ENCODE measurements at regions not wholly inside any gene's neighbourhood (a gene's known extent, or its start where the extent isn't known, plus 50 kb on each side); places are given as distances from the start of the nearest gene placed in this dataset.

GRCh38 chr4:133524369-133524768 lies 375.3 kb downstream of the PCDH10 start:
- H3K27ac ChIP-seq (ENCODE audit: low read length): no peak overlapping the region
- H3K4me1 ChIP-seq (ENCODE audit: control insufficient read depth, low read depth, low read length): no peaks in the 10 kb centered on the region
- no peaks in the 10 kb centered on the region for H3K27me3 ChIP-seq (ENCODE audit: control insufficient read depth, insufficient read depth, low read length)
- H3K36me3 ChIP-seq (ENCODE audit: control insufficient read depth, low read depth, low read length): no peaks in the 10 kb centered on the region
- no peak overlapping the region for H3K4me3 ChIP-seq (ENCODE audit: low read length)
- H3K9ac ChIP-seq (ENCODE audit: low read length): no peak overlapping the region
- H3K9me3 ChIP-seq (ENCODE audit: control insufficient read depth, low read depth, low read length): no peaks in the 10 kb centered on the region

DNA sequence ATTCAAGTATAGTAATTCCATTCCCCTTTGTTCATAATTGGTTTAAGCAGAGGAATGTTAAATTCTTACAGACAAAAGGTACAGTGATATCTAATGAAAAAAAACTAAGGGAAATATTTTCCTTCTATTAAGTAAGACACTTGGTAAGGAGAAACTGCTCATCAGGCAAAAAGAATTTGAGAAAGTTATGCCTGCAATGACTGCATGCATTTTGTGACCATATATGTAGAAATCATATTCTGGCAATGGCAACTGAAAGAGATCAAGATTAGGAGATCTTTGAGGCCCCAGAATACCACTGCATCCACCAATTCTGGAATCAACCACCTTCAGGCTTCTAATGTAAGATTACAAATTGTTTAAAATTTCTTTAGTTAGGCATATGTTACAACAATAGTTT lies 364.8 kb downstream of the PCDH10 start:
- H3K27ac ChIP-seq (ENCODE audit: low read length): no peak overlapping the region
- no peak overlapping the region for H3K4me3 ChIP-seq (ENCODE audit: low read length)
- H3K27me3 ChIP-seq (ENCODE audit: control insufficient read depth, insufficient read depth, low read length): no peaks in the 10 kb centered on the region
- no peaks in the 10 kb centered on the region for H3K9me3 ChIP-seq (ENCODE audit: control insufficient read depth, low read depth, low read length)
- H3K4me1 ChIP-seq (ENCODE audit: control insufficient read depth, low read depth, low read length): no peaks in the 10 kb centered on the region
- no peak overlapping the region for H3K9ac ChIP-seq (ENCODE audit: low read length)
- H3K36me3 ChIP-seq (ENCODE audit: control insufficient read depth, low read depth, low read length): no peaks in the 10 kb centered on the region

DNA sequence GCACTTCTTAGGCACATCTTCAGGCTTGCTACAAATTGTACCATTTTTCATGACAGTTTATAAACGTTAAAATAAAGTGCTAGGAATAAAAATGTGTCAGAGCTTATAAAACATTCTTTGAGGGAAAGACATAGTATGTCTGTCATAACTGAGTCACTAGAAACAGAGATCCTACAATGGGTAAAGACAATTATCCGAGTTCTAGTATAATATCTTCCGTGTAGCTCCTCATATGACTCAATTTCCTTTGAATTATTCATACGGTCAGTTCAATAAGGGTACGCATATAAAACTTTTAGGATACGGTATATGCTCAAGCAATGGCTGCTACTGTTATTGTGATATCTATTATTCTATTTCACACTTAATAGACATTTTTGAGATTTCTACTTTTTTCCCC lies 349.1 kb downstream of the PCDH10 start:
- Histone ChIP-seq H3K27ac (ENCODE audit: low read length) (no peak overlapping the region), H3K4me3 (ENCODE audit: low read length) (no peak overlapping the region), H3K27me3 (ENCODE audit: control insufficient read depth, insufficient read depth, low read length) (no peaks in the 10 kb centered on the region), H3K9me3 (ENCODE audit: control insufficient read depth, low read depth, low read length) (no peaks in the 10 kb centered on the region), H3K36me3 (ENCODE audit: control insufficient read depth, low read depth, low read length) (no peaks in the 10 kb centered on the region), H3K9ac (ENCODE audit: low read length) (no peak overlapping the region), H3K4me1 (ENCODE audit: control insufficient read depth, low read depth, low read length) (no peaks in the 10 kb centered on the region)

DNA sequence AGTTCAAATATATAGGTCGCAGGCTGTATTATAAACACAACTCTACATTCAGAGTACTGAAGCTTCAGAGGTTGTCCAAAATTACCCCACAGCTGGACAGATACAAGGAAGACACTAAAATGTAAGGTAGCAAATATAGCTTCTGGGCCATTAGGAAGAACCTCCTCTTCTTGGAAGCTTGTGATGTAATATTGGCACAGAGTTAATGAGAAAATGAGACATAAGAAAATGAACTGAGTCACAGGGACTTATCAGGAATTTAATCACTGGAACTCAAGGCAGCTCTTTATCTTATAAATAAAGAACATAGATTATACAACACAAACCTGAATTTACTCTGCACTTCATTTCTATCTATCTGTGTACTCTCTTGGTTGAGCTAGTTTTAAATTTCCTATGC lies 344.7 kb downstream of the PCDH10 start:
- no peak overlapping the region for H3K27ac ChIP-seq (ENCODE audit: low read length)
- H3K9ac ChIP-seq (ENCODE audit: low read length): no peak overlapping the region
- H3K4me1 ChIP-seq (ENCODE audit: control insufficient read depth, low read depth, low read length): no peaks in the 10 kb centered on the region
- no peak overlapping the region for H3K4me3 ChIP-seq (ENCODE audit: low read length)
- no peaks in the 10 kb centered on the region for H3K36me3 ChIP-seq (ENCODE audit: control insufficient read depth, low read depth, low read length)
- H3K9me3 ChIP-seq (ENCODE audit: control insufficient read depth, low read depth, low read length): no peaks in the 10 kb centered on the region
- no peaks in the 10 kb centered on the region for H3K27me3 ChIP-seq (ENCODE audit: control insufficient read depth, insufficient read depth, low read length)

DNA sequence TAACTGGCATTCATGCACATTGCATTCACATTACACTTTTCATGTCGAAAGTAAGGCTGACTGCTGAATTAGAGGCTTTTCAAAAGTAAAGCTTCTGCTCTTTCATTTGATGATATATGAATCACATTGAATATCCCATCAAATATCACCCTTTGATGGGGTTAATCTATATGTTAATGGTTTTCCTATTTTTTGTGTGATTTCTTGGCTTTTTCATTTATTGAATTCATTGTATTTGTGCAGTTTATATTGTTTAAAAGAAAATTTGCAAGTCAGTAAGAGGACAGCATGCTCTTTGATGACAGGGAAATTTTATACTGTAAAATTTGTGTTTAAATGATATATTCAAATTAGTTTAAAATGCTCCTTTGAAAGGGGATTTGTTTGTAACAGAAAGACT lies 344.1 kb downstream of the PCDH10 start:
- Histone ChIP-seq H3K4me1 (ENCODE audit: control insufficient read depth, low read depth, low read length) (no peaks in the 10 kb centered on the region), H3K36me3 (ENCODE audit: control insufficient read depth, low read depth, low read length) (no peaks in the 10 kb centered on the region), H3K9ac (ENCODE audit: low read length) (no peak overlapping the region), H3K9me3 (ENCODE audit: control insufficient read depth, low read depth, low read length) (no peaks in the 10 kb centered on the region), H3K4me3 (ENCODE audit: low read length) (no peak overlapping the region), H3K27ac (ENCODE audit: low read length) (no peak overlapping the region), H3K27me3 (ENCODE audit: control insufficient read depth, insufficient read depth, low read length) (no peaks in the 10 kb centered on the region)

DNA sequence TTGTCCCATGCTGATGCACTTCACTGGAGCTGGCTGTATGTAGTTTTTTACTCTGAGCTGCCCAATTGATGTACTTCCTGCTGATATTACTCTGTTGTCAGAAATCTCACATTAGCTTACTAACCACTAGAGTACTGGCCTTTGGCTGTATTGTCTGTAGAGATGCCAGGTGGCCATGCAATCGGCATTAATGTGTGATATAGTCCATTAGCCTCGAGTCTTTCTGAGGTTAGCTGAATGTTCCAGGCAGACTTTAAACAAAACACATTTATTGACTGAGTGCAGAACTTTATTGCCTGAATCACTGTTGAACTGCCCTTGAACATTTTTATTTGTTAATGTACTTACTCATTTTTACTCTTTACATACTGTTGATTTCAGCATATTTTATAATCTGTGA lies 335.2 kb downstream of the PCDH10 start:
- H3K27me3 ChIP-seq (ENCODE audit: control insufficient read depth, insufficient read depth, low read length): no peaks in the 10 kb centered on the region
- no peak overlapping the region for H3K27ac ChIP-seq (ENCODE audit: low read length)
- no peak overlapping the region for H3K9ac ChIP-seq (ENCODE audit: low read length)
- H3K36me3 ChIP-seq (ENCODE audit: control insufficient read depth, low read depth, low read length): no peaks in the 10 kb centered on the region
- H3K4me3 ChIP-seq (ENCODE audit: low read length): no peak overlapping the region
- no peaks in the 10 kb centered on the region for H3K9me3 ChIP-seq (ENCODE audit: control insufficient read depth, low read depth, low read length)
- H3K4me1 ChIP-seq (ENCODE audit: control insufficient read depth, low read depth, low read length): no peaks in the 10 kb centered on the region

DNA sequence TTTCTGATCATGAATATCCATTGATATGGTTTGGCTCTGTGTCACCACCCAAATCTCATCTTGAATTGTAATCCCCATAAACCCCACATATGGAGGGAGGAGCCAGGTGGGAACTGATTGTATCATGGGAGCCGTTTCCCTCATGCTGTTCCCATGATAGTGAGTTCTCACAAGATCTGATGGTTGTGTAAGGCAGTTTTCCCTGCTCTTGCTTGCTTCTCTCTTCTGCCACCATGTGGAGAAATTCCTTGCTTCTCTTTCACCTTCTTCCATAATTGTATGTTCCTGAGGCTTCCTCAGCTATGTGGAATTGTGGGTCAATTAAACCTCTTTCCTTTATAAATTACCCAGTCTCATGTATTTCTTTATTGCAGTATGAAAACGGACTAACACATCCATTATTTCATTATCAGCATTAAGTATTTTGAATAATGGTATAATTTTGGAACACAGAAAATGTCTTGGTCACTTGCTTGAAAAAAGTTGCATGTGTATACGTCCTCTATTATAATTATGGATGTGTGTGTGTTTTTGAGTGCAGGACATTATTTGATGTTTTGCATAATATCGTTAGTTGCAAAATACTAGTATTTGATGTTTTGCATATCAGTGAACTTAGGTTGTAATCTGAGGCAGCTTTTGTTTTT lies 334.6 kb downstream of the PCDH10 start:
- no peaks in the 10 kb centered on the region for H3K36me3 ChIP-seq (ENCODE audit: control insufficient read depth, low read depth, low read length)
- no peak overlapping the region for H3K4me3 ChIP-seq (ENCODE audit: low read length)
- H3K27ac ChIP-seq (ENCODE audit: low read length): no peak overlapping the region
- H3K4me1 ChIP-seq (ENCODE audit: control insufficient read depth, low read depth, low read length): no peaks in the 10 kb centered on the region
- no peaks in the 10 kb centered on the region for H3K27me3 ChIP-seq (ENCODE audit: control insufficient read depth, insufficient read depth, low read length)
- H3K9me3 ChIP-seq (ENCODE audit: control insufficient read depth, low read depth, low read length): no peaks in the 10 kb centered on the region
- no peak overlapping the region for H3K9ac ChIP-seq (ENCODE audit: low read length)

DNA sequence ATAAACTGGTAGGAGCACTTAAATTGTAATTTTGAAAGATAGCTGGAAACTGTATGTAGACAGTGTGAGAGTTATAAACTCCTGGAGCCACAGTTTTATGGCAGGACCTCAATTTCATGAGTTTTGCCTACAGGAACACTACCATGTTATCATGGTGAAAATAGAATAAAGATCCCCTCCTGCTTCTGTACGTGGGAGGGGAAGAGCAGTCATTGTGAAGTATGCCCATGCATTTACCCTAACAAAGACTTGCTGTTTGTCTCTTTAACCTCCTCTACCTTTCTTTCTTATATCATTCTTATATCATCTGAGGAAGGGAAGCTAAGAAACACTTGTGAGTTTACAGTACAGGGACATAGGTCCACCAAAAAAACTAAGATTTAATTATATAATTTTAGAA lies 327.0 kb downstream of the PCDH10 start:
- no peaks in the 10 kb centered on the region for H3K27me3 ChIP-seq (ENCODE audit: control insufficient read depth, insufficient read depth, low read length)
- H3K9me3 ChIP-seq (ENCODE audit: control insufficient read depth, low read depth, low read length): no peaks in the 10 kb centered on the region
- H3K27ac ChIP-seq (ENCODE audit: low read length): no peak overlapping the region
- no peak overlapping the region for H3K9ac ChIP-seq (ENCODE audit: low read length)
- H3K4me1 ChIP-seq (ENCODE audit: control insufficient read depth, low read depth, low read length): peaks cover 24% of the 10 kb centered on the region
- H3K36me3 ChIP-seq (ENCODE audit: control insufficient read depth, low read depth, low read length): no peaks in the 10 kb centered on the region
- peak overlapping the region; percentile 39 for H3K4me3 ChIP-seq (ENCODE audit: low read length)

GRCh38 chr4:133474501-133474900 lies 325.4 kb downstream of the PCDH10 start:
- Histone ChIP-seq H3K9ac (ENCODE audit: low read length) (no peak overlapping the region), H3K4me1 (ENCODE audit: control insufficient read depth, low read depth, low read length) (peaks cover 24% of the 10 kb centered on the region), H3K9me3 (ENCODE audit: control insufficient read depth, low read depth, low read length) (no peaks in the 10 kb centered on the region), H3K36me3 (ENCODE audit: control insufficient read depth, low read depth, low read length) (no peaks in the 10 kb centered on the region), H3K27me3 (ENCODE audit: control insufficient read depth, insufficient read depth, low read length) (no peaks in the 10 kb centered on the region), H3K4me3 (ENCODE audit: low read length) (peak overlapping the region; percentile 13), H3K27ac (ENCODE audit: low read length) (no peak overlapping the region)

GRCh38 chr4:133472244-133472643 lies 323.1 kb downstream of the PCDH10 start:
- Histone ChIP-seq H3K27ac (ENCODE audit: low read length) (no peak overlapping the region), H3K4me1 (ENCODE audit: control insufficient read depth, low read depth, low read length) (peaks cover 35% of the 10 kb centered on the region), H3K4me3 (ENCODE audit: low read length) (no peak overlapping the region), H3K9me3 (ENCODE audit: control insufficient read depth, low read depth, low read length) (no peaks in the 10 kb centered on the region), H3K9ac (ENCODE audit: low read length) (no peak overlapping the region), H3K27me3 (ENCODE audit: control insufficient read depth, insufficient read depth, low read length) (no peaks in the 10 kb centered on the region), H3K36me3 (ENCODE audit: control insufficient read depth, low read depth, low read length) (no peaks in the 10 kb centered on the region)

DNA sequence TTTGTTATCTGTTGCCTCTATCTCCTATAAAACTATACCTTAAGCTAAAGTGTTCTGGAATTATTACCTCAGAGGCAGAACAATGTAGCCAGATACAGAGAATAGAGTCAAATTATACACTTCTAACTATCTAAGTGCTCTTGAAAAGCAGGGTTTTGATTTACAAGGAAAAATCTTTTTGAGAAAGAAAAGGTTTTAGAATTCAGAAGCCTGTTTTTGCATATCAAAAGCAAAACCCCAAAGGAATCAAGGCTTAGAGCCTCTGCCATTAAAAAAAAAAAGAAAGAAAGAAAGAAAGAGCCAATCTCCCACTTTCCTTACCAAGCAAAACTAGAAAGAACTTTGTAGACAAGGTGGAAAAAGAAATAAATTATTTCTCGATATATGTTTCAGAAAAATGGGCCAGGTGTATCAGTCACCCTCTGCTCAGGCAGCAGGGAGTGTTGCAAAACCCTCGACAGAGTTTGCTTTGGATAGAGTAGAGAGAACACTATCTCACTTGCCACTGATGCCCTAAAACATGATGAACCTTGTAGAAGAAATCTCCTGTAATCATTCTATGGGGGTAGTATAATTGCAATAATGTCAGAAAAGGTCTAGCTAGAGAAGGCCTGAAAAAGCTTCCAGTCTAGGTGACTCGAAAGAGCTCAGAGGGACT lies 318.3 kb downstream of the PCDH10 start:
- Histone ChIP-seq H3K9ac (ENCODE audit: low read length) (peak overlapping the region; percentile 27), H3K36me3 (ENCODE audit: control insufficient read depth, low read depth, low read length) (no peaks in the 10 kb centered on the region), H3K4me1 (ENCODE audit: control insufficient read depth, low read depth, low read length) (peaks cover 20% of the 10 kb centered on the region), H3K9me3 (ENCODE audit: control insufficient read depth, low read depth, low read length) (no peaks in the 10 kb centered on the region), H3K27ac (ENCODE audit: low read length) (no peak overlapping the region), H3K4me3 (ENCODE audit: low read length) (peak overlapping the region; percentile 32), H3K27me3 (ENCODE audit: control insufficient read depth, insufficient read depth, low read length) (no peaks in the 10 kb centered on the region)

- no peak overlapping the region for H3K27ac ChIP-seq (ENCODE audit: low read length)
- no peaks in the 10 kb centered on the region for H3K9me3 ChIP-seq (ENCODE audit: control insufficient read depth, low read depth, low read length)
- no peak overlapping the region for H3K4me3 ChIP-seq (ENCODE audit: low read length)
- no peaks in the 10 kb centered on the region for H3K27me3 ChIP-seq (ENCODE audit: control insufficient read depth, insufficient read depth, low read length)
- no peak overlapping the region for H3K9ac ChIP-seq (ENCODE audit: low read length)
- H3K36me3 ChIP-seq (ENCODE audit: control insufficient read depth, low read depth, low read length): no peaks in the 10 kb centered on the region
- H3K4me1 ChIP-seq (ENCODE audit: control insufficient read depth, low read depth, low read length): peaks cover 20% of the 10 kb centered on the region
Measured at GRCh38 chr4:133465022-133465421, 315.9 kb downstream of the PCDH10 start.

Data from iPS-18a (cell line).